Keratinocyte (primary cell): ENCODE measurements at regions not wholly inside any gene's neighbourhood (a gene's known extent, or its start where the extent isn't known, plus 50 kb on each side); places are given as distances from the start of the nearest gene placed in this dataset.

ENCODE experiments used
- DNase-seq: peaks from one replicate; pipeline ENCODE4 v3.0.0-alpha.2; 2011; ENCODE audit warnings: low read depth, missing footprints, low spot score
- FAIRE-seq: peaks from 2 replicates; lab custom pipeline; 2011; peaks lifted over from hg19 to GRCh38; lab: Jason Lieb, UNC
- H2AFZ ChIP-seq: 2 replicates; pipeline ENCODE4 v1.6.0; 2012; ENCODE audit warnings: low read length, control low read depth, inconsistent platforms; ENCODE audit not compliant: control insufficient read depth
- H3K27ac ChIP-seq: 2 replicates; pipeline ENCODE4 v1.5.1; 2011; ENCODE audit warnings: low read length; ENCODE audit not compliant: control insufficient read depth, insufficient read depth
- H3K27me3 ChIP-seq: 3 replicates; pipeline ENCODE4 v1.6.0; 2011; ENCODE audit warnings: low read length; ENCODE audit not compliant: control insufficient read depth, insufficient read depth; ENCODE audit errors: extremely low read depth
- H3K36me3 ChIP-seq, 2 experiments: 2 replicates in 1 of 2; 3 replicates in 1 of 2; pipeline ENCODE4 v1.5.1; 2011; ENCODE audit warnings: low read length in 2 of 2, mild to moderate bottlenecking in 1 of 2; ENCODE audit not compliant: control insufficient read depth in 2 of 2, insufficient read depth in 2 of 2; ENCODE audit errors: extremely low read depth in 1 of 2
- H3K4me1 ChIP-seq: 3 replicates; pipeline ENCODE4 v1.5.1; 2011; ENCODE audit warnings: low read length; ENCODE audit not compliant: control insufficient read depth, insufficient read depth; ENCODE audit errors: extremely low read depth
- H3K4me2 ChIP-seq: 3 replicates; pipeline ENCODE4 v1.6.0; 2011; ENCODE audit warnings: low read depth, low read length; ENCODE audit not compliant: control insufficient read depth, insufficient read depth; ENCODE audit errors: extremely low read depth
- H3K4me3 ChIP-seq, 3 experiments: fragments of 200-600 bp in 1 of 3; sonication (generic) in 1 of 3; 2 replicates in 2 of 3; 3 replicates in 1 of 3; pipeline ENCODE4 v1.5.1; 2011 to 2016; ENCODE audit warnings: low read length in 3 of 3, mild to moderate bottlenecking in 3 of 3, control low read depth in 2 of 3, inconsistent platforms in 1 of 3, low read depth in 1 of 3, mixed read lengths in 1 of 3, mixed run types in 1 of 3, moderate library complexity in 1 of 3; ENCODE audit not compliant: control insufficient read depth in 2 of 3, insufficient read depth in 2 of 3; ENCODE audit errors: extremely low read depth in 1 of 3
- H3K79me2 ChIP-seq: 2 replicates; pipeline ENCODE4 v1.6.0; 2012; ENCODE audit warnings: low read length; ENCODE audit not compliant: control insufficient read depth, insufficient read depth
- H3K9ac ChIP-seq: 3 replicates; pipeline ENCODE4 v1.6.0; 2011; ENCODE audit warnings: low read length; ENCODE audit not compliant: control insufficient read depth, insufficient read depth; ENCODE audit errors: extremely low read depth
- H3K9me1 ChIP-seq: 3 replicates; pipeline ENCODE4 v1.6.0; 2011; ENCODE audit warnings: low read length; ENCODE audit not compliant: control insufficient read depth, insufficient read depth; ENCODE audit errors: extremely low read depth
- H3K9me3 ChIP-seq: 2 replicates; pipeline ENCODE4 v1.5.1; 2012; ENCODE audit warnings: low read depth, low read length; ENCODE audit not compliant: control insufficient read depth
- H4K20me1 ChIP-seq: 3 replicates; pipeline ENCODE4 v1.6.0; 2011; ENCODE audit warnings: low read length; ENCODE audit not compliant: control insufficient read depth, insufficient read depth; ENCODE audit errors: extremely low read depth
- EZH2 ChIP-seq: IDR thresholded peaks from one replicate; pipeline ENCODE4 v1.6.1; 2012; ENCODE audit warnings: inconsistent platforms, mild to moderate bottlenecking, low read length, moderate library complexity
- dilution Hi-C: fragments of 300-500 bp; cut with MboI; formaldehyde crosslinking; loops from one replicate; pipeline ENCODE4 v1.7.0; 2020; ENCODE audit warnings: low sequenced_read_pairs; ENCODE audit not compliant: extremely low pct_ligation_motif_present
- TF ChIP-seq, protein P1 (sequence below), 3 experiments: IDR thresholded peaks in 1 of 3; conservative IDR thresholded peaks in 1 of 3; optimal IDR thresholded peaks in 1 of 3; 2 replicates in 2 of 3; 3 replicates in 1 of 3; pipeline versions ENCODE3 to v1.5.1; 2011; ENCODE audit warnings: low read length in 3 of 3, mild to moderate bottlenecking in 3 of 3, moderate library complexity in 2 of 3, control low read depth in 1 of 3, inconsistent platforms in 1 of 3; ENCODE audit not compliant: insufficient read depth in 2 of 3; ENCODE audit errors: extremely low read depth in 1 of 3

DNA sequence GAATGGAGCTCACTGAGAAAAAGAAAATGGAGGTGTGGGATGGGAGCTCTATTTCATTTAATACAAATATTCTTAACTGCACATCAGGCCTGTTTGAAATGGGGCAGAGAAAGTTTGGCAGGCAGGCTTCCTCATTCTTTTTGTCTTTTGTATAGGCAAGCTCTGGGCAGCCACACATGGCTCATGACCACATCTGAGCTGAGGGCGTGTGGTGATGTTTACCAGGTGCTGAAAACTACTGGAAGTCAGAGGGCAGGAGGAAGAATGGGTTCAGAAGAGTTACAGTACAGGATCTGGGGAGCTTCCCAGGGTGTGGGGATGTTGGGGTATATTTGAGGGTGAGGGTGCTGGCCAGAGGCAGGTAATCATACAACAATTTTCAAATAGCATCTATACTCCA lies 66.3 kb upstream of the NAV2 start:
- H3K9me1 ChIP-seq = no peaks in the 10 kb centered on the region
- no peaks in the 10 kb centered on the region for H4K20me1 ChIP-seq
- TF ChIP-seq EZH2 = no peak
- TF ChIP-seq, protein P1, sequence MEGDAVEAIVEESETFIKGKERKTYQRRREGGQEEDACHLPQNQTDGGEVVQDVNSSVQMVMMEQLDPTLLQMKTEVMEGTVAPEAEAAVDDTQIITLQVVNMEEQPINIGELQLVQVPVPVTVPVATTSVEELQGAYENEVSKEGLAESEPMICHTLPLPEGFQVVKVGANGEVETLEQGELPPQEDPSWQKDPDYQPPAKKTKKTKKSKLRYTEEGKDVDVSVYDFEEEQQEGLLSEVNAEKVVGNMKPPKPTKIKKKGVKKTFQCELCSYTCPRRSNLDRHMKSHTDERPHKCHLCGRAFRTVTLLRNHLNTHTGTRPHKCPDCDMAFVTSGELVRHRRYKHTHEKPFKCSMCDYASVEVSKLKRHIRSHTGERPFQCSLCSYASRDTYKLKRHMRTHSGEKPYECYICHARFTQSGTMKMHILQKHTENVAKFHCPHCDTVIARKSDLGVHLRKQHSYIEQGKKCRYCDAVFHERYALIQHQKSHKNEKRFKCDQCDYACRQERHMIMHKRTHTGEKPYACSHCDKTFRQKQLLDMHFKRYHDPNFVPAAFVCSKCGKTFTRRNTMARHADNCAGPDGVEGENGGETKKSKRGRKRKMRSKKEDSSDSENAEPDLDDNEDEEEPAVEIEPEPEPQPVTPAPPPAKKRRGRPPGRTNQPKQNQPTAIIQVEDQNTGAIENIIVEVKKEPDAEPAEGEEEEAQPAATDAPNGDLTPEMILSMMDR (optimal IDR thresholded peaks at IDR 0.05 in 1 of 3, IDR thresholded peaks at IDR 0.05 in 1 of 3, conservative IDR thresholded peaks at IDR 0.05 in 1 of 3; ENCODE audit: extremely low read depth in 1 of 3, insufficient read depth in 2 of 3, low read length in 3 of 3) = no peak
- DNase-seq (no peak), FAIRE-seq (no peak)
- no peaks in the 10 kb centered on the region for H3K4me1 ChIP-seq
- H3K9me3 ChIP-seq = no peaks in the 10 kb centered on the region
- no peak overlapping the region for H2AFZ ChIP-seq
- no peak overlapping the region for H3K4me3 ChIP-seq
- no peaks in the 10 kb centered on the region for H3K36me3 ChIP-seq
- H3K79me2 ChIP-seq = no peaks in the 10 kb centered on the region
- no peak overlapping the region for H3K9ac ChIP-seq
- H3K27ac ChIP-seq = no peak overlapping the region
- H3K27me3 ChIP-seq = peaks cover 6% of the 10 kb centered on the region
- no peak overlapping the region for H3K4me2 ChIP-seq
- dilution Hi-C loops = no loop called here

DNA sequence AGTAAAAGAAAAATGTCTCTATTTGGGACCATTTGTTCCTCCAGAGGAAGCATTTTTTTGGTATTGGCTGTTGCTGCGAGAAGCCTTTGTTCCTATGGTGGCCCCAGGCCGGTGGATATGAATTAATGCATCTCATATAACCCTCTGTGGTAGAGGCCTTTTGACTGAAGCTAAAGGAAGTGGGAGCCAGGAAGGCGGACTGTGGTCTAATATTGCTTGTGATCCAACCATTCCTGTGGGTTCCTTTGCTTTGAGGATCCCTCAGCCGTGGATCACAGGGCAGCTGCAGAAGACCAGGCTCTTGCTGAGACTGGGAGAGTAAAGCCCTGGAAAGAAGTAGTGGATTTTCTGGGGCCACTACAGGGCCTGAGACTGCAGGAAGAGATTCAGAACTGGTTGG lies 68.3 kb upstream of the NAV2 start:
- no peak overlapping the region for H3K4me3 ChIP-seq
- FAIRE-seq = no peak
- H4K20me1 ChIP-seq = no peaks in the 10 kb centered on the region
- no peaks in the 10 kb centered on the region for H3K9me1 ChIP-seq
- H3K4me2 ChIP-seq = no peak overlapping the region
- no peaks in the 10 kb centered on the region for H3K36me3 ChIP-seq
- no peak for TF ChIP-seq EZH2
- TF ChIP-seq, protein P1 (optimal IDR thresholded peaks at IDR 0.05 in 1 of 3, IDR thresholded peaks at IDR 0.05 in 1 of 3, conservative IDR thresholded peaks at IDR 0.05 in 1 of 3; ENCODE audit: extremely low read depth in 1 of 3, insufficient read depth in 2 of 3, low read length in 3 of 3) = no peak
- no peak overlapping the region for H3K27ac ChIP-seq
- H3K9me3 ChIP-seq = no peaks in the 10 kb centered on the region
- H3K9ac ChIP-seq = no peak overlapping the region
- no peaks in the 10 kb centered on the region for H3K4me1 ChIP-seq
- no peak for DNase-seq
- peaks cover 6% of the 10 kb centered on the region for H3K27me3 ChIP-seq
- dilution Hi-C loops = no loop called here
- H2AFZ ChIP-seq = no peak overlapping the region
- H3K79me2 ChIP-seq = no peaks in the 10 kb centered on the region
